Lower lobe of right lung (tissue), 2 donors: ENCODE measurements at regions not wholly inside any gene's neighbourhood (a gene's known extent, or its start where the extent isn't known, plus 50 kb on each side); places are given as distances from the start of the nearest gene placed in this dataset.

Experiments
- ATAC-seq, 2 donors: fragments of 200-7000 bp; cut with Tn5 transposase; one replicate each; pipeline ENCODE4 v1.9.1; 2020 to 2022; ENCODE audit warnings: mild to moderate bottlenecking in 2 of 2, moderate library complexity in 2 of 2
- DNase-seq: peaks from one replicate; pipeline ENCODE4 v3.0.0-alpha.2; 2020
- H3K27ac ChIP-seq: fragments of 200-600 bp; one replicate; pipeline ENCODE4 v1.8.0; 2022
- H3K27me3 ChIP-seq: fragments of 200-600 bp; one replicate; pipeline ENCODE4 v1.8.0; 2022; ENCODE audit warnings: low read depth
- H3K36me3 ChIP-seq: fragments of 200-600 bp; one replicate; pipeline ENCODE4 v1.8.0; 2022; ENCODE audit warnings: mild to moderate bottlenecking
- H3K4me1 ChIP-seq: fragments of 200-600 bp; one replicate; pipeline ENCODE4 v1.8.0; 2022
- H3K4me3 ChIP-seq: fragments of 200-600 bp; one replicate; pipeline ENCODE4 v1.8.0; 2022; ENCODE audit warnings: mild to moderate bottlenecking
- H3K9me3 ChIP-seq: fragments of 200-600 bp; one replicate; pipeline ENCODE4 v1.8.0; 2022
- intact Hi-C: fragments of 100-400 bp; cut with DNase I; formaldehyde crosslinking; loops from one replicate; pipeline ENCODE4 v1.11.0; 2022
- TF ChIP-seq, protein P1 (sequence below): fragments of 200-600 bp; IDR thresholded peaks from one replicate; pipeline ENCODE4 v1.8.0; 2022; ENCODE audit warnings: antibody characterized with exemption, mild to moderate bottlenecking
- donor health status: DM: no; HTN: yes; CAD: no; lungs with severe emphysema.

DNA sequence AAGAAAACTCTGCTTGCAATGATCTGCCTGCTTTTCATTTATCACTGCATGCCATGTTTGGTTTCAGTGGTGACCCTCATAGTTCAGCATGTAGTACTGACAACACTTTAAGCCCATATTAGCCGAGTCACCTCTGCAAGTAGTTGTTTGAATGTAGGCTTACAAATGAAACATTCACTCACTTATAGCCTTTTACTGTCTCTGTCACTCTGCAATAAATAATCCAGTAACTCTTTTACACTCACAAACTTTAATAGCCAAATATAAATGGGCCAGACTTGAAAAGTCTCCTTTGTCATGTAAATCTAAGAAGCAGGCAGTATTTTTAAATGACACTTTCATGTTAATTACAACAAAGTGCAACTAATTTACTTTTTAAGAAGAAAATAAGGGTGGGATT is 1460.0 kb upstream of the ADGRB3 start:
- Histone ChIP-seq H3K4me1 (no peaks in the 10 kb centered on the region), H3K27me3 (no peaks in the 10 kb centered on the region), H3K27ac (no peak overlapping the region), H3K36me3 (no peaks in the 10 kb centered on the region), H3K4me3 (no peak overlapping the region), H3K9me3 (no peaks in the 10 kb centered on the region)
- ATAC-seq, result no peak
- intact Hi-C loops, result no loop called here
- DNase-seq, result no peak
- TF ChIP-seq, protein P1, sequence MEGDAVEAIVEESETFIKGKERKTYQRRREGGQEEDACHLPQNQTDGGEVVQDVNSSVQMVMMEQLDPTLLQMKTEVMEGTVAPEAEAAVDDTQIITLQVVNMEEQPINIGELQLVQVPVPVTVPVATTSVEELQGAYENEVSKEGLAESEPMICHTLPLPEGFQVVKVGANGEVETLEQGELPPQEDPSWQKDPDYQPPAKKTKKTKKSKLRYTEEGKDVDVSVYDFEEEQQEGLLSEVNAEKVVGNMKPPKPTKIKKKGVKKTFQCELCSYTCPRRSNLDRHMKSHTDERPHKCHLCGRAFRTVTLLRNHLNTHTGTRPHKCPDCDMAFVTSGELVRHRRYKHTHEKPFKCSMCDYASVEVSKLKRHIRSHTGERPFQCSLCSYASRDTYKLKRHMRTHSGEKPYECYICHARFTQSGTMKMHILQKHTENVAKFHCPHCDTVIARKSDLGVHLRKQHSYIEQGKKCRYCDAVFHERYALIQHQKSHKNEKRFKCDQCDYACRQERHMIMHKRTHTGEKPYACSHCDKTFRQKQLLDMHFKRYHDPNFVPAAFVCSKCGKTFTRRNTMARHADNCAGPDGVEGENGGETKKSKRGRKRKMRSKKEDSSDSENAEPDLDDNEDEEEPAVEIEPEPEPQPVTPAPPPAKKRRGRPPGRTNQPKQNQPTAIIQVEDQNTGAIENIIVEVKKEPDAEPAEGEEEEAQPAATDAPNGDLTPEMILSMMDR, result no peak

DNA sequence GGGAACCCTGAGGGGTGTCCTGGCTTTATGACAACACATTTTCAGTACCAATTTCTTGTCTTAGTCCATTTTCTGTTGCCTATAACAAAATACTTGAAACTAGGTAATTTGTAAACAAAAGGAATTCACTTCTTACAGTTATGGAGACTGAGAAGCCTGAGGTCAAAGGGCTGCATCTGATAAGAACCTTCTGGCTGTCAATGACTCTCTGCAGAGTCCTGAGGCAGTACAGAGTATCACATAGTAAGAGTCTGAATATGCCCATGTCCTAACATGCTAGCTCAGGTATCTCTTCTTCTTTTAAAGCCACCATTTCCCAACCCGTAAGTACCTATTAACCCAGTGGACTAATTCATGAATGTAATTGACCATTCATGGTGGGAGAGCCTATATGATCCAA is 1458.6 kb upstream of the EYS start:
- Histone ChIP-seq H3K27ac (no peak overlapping the region), H3K9me3 (no peaks in the 10 kb centered on the region), H3K4me1 (no peaks in the 10 kb centered on the region), H3K36me3 (no peaks in the 10 kb centered on the region), H3K4me3 (no peak overlapping the region), H3K27me3 (no peaks in the 10 kb centered on the region)
- DNase-seq, result no peak
- TF ChIP-seq, protein P1, result no peak
- ATAC-seq, result no peak
- intact Hi-C loops, result no loop called here

DNA sequence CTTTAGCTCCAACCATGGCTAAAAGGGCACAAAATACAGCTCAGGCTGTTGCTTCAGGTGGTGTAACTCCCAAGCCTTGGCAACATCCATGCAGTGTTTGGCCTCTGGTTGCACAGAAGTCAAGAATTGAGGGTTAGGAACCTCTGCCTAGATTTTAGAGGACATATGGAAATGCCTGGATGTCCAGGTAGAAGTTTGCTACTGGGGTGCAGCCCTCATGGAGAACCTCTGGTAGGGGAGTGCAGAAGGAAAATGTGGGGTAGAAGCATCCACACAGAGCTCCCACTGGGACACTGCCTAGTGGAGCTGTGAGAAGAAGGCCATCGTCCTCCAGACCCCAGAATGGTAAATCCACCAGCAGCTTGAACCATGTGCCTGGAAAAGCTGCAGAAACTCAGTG is 1453.8 kb upstream of the EYS start:
- Histone ChIP-seq H3K27ac (no peak overlapping the region), H3K9me3 (no peaks in the 10 kb centered on the region), H3K4me1 (no peaks in the 10 kb centered on the region), H3K4me3 (no peak overlapping the region), H3K36me3 (no peaks in the 10 kb centered on the region), H3K27me3 (no peaks in the 10 kb centered on the region)
- DNase-seq (no peak), ATAC-seq (no peak)
- TF ChIP-seq, protein P1, result no peak
- intact Hi-C loops, result no loop called here

DNA sequence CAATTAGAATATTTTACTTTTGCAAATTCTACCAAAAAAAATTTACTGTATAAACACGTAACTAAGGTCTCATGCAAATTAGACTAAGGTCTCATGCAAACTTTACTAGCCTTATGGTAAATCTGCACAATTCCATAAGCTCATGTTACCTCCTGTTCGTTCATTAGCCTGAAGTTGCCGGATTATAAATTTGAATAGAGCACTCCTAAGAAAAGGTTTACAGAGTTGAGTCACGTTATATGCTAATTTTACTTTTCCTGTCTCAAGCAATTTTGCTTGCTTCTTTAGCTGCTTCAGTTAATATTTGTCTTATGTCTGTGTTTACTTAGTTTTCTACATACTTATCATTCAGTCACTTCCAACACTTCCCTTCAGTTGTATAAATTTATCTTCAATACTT is 1434.0 kb upstream of the EYS start:
- Histone ChIP-seq H3K9me3 (no peaks in the 10 kb centered on the region), H3K4me1 (no peaks in the 10 kb centered on the region), H3K4me3 (no peak overlapping the region), H3K27ac (no peak overlapping the region), H3K27me3 (no peaks in the 10 kb centered on the region), H3K36me3 (no peaks in the 10 kb centered on the region)
- TF ChIP-seq, protein P1, result no peak
- ATAC-seq (no peak), DNase-seq (no peak)
- intact Hi-C loops, result no loop called here

DNA sequence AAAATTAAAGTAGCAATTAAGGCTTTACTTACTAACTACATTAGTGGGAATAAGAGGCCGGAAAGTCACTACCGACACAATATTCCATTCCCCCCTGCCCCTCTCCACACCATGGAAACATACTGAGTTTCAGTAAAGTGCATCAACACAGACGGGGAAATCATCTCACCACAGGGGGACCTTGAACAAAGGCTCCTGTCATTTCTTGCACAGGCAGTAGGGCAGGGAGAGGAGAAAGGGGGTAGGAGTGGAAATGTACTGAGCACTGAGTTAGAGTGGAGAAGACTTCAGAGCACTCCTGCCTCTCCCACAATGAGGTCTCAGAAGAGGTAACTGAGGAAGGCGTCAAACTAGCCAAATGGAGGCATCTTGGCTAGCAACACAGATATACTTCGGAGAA is 1426.9 kb upstream of the EYS start:
- no peak overlapping the region for H3K4me3 ChIP-seq
- ATAC-seq (no peak), DNase-seq (no peak)
- intact Hi-C loops, result no loop called here
- TF ChIP-seq, protein P1, result no peak
- H3K4me1 ChIP-seq, result no peaks in the 10 kb centered on the region
- no peaks in the 10 kb centered on the region for H3K9me3 ChIP-seq
- no peaks in the 10 kb centered on the region for H3K36me3 ChIP-seq
- no peaks in the 10 kb centered on the region for H3K27me3 ChIP-seq
- H3K27ac ChIP-seq, result no peak overlapping the region

DNA sequence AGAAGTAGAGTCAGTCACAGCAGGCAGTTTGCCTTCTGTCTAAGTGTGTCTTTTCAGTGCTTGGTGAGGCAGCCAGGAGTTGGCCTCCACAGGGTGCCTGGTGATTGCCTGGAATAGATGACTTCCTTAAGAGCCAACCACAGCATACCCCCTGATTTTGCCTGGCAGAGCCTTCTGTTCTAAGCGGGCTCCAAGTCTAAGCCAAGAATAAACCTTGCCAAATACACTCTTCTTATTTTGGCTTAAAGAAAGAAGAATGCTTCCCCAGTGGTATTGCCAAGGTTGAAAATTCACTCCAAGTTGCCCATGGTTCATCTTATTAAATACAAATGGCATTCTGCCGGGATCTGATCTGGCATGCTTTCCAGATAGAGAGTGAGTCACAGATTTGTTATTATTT is 1424.8 kb upstream of the EYS start:
- no peak for DNase-seq
- no peaks in the 10 kb centered on the region for H3K36me3 ChIP-seq
- no peaks in the 10 kb centered on the region for H3K4me1 ChIP-seq
- intact Hi-C loops, result no loop called here
- TF ChIP-seq, protein P1, result no peak
- H3K9me3 ChIP-seq, result no peaks in the 10 kb centered on the region
- H3K4me3 ChIP-seq, result no peak overlapping the region
- H3K27ac ChIP-seq, result no peak overlapping the region
- ATAC-seq, result no peak
- H3K27me3 ChIP-seq, result no peaks in the 10 kb centered on the region
